HG03039 (cell line): ENCODE measurements at regions not wholly inside any gene's neighbourhood (a gene's known extent, or its start where the extent isn't known, plus 50 kb on each side); places are given as distances from the start of the nearest gene placed in this dataset.
"Not testable (repeated sequence)": the region's sequence is repeated elsewhere in the genome, so short reads cannot be mapped to it uniquely, and the experiment has no call there.

Experiments
- ATAC-seq: cut with Tn5 transposase; IDR thresholded peaks from one replicate; pipeline ENCODE4 v1.9.1; 2021; ENCODE audit warnings: mild to moderate bottlenecking, moderate library complexity; ENCODE audit not compliant: unreplicated experiment

GRCh38 chr14:34381304-34381703 lies 80.7 kb downstream of the SPTSSA start:
- ATAC-seq, result not testable (repeated sequence)

DNA sequence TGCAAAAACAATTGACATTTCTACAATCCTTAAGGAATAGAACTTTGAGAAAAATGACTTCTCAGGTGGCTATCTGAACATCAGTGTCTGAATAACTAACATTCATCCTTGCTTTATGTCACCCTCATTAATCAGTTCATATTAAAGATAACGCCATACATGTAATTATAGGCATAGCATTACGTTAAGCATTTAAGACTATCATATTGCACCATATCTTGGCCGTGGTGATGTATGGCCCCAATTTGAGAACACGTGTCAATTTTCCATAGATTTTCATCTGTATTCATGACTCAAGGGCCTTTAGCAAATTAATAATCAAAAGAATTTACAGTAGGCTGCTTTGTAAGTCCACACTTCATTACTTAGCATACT lies 81.6 kb downstream of the SPTSSA start:
- ATAC-seq, result no peak

- no peak for ATAC-seq
These were observed 82.1 kb downstream of the SPTSSA start for GRCh38 chr14:34379816-34380470.

- no peak for ATAC-seq
These were observed 85.3 kb downstream of the SPTSSA start for GRCh38 chr14:34376649-34377267.

DNA sequence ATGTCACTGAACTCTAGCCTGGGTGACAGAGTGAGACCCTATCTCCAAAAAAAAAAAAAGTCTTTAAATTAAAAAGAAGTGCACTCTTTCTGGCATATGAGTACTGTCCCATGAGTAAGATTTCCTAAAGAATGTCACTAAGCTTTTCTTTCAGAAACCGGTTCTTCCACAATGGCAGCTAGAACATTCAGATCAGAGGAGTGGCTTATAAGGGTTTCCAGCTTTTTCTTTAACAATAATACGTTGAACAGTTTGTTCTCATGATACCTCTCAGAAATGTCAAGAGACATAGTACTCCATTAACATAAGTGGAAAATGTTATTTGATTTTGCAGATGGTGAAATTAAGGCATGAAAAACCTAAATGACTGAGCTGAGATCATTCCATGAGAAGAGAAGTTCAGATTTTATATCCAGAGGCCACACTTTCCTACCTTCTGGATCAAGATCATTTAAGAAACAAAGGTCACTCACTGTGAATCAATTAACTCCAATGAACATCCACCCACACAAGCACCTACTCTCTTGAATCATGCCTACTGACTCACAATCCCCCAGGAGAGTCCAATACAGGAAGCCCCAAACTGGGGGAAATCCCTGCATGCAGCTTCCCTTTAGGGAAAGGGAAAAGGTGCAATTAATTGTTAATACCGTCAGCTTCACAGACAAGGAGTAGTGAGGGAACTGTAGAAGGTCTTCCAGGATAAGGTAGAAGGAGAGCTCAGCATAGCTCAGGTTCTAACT lies 86.9 kb downstream of the SPTSSA start:
- no peak for ATAC-seq

DNA sequence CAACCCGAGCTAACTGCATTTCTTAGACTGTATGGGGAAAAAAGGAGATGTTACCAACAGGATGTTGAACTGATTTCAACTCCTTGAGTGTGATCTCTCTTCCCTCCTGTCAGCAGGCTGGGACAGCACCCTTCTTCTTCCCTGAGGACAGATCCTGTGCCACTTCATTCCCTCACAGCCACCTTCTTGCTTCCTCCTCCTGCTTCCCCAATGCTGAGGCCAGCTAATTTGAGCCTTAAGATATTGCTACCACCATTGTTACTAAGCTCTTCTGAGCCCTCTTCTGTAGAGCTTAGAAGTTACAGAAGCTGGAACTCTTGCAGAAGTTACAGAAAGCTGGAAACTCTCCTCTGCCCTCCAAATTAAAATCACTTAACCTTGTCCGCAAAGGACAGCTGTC lies 88.8 kb downstream of the SPTSSA start:
- ATAC-seq, result no peak

- ATAC-seq, result no peak
These were observed 89.3 kb downstream of the SPTSSA start for GRCh38 chr14:34372786-34373185.

GRCh38 chr14:34369648-34370030 lies 92.4 kb downstream of the SPTSSA start:
- no peak for ATAC-seq

DNA sequence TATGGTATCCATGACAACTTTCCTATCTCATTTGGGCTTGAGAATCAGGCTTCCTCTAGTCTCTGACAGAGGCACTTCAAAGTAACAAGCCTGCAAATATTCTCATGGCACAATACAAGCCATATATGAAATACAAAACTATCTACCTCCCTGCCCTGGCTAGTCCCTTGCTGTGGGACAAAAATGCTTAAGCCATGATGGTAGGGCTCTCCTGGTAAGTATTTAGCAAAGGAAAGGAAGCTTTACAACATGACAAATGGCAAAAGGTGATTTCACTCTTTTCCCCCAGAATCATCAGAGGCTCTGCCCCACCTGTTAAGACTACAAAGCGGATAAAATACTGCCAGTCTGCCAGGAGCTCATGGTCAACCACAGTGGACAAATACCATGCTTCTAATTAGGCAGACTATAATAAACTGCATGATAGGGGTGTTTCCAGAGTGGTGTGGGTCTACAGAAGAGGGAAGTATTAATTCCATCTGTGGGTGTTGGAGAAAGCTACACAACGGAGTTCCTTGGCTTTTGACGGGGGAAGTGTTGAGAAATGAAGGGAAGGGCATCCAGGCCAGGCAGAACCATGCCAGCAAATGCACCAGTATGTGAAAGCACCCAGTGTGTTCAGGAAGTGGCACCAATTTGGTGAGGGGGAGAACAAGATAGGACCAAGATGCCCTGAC lies 92.9 kb downstream of the SPTSSA start:
- ATAC-seq, result no peak

DNA sequence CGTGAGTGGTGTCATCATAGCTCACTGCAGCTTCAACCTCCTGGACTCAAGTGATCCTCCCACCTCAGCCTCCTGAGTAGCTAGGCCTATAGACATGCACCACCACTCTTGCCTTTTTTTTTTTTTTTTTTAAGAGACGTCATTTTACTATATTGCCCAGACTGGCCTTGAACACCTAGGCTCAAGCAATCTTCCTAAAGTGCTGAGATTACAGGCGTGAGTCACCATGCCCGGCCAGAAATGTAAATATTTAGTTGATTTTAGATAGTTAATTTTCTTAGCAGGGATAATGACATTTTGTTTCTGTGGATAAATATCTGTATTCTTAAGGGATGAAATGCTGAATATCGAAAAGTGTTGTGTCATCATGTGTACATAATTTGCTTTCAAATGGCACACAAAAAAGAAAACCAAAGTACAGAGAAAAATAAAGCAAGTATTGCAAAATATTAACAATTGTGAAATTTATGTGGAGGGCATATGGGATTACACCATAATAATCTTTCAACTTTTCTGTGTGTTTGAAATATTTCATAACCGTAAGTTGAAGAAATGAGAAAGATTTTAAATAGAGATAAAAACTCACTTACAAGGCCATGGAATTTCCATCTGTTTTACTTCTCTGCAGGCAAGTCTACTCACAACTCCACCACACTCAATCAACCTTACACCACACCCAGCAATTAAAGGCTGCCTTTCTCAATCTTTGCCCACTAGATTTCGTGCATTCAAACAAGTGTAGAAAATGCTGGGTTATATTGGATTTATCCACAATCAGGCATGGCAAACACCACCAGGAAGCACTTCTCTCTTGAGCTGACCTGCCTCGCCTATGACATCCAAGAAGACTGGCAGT lies 93.7 kb downstream of the SPTSSA start:
- no peak for ATAC-seq

DNA sequence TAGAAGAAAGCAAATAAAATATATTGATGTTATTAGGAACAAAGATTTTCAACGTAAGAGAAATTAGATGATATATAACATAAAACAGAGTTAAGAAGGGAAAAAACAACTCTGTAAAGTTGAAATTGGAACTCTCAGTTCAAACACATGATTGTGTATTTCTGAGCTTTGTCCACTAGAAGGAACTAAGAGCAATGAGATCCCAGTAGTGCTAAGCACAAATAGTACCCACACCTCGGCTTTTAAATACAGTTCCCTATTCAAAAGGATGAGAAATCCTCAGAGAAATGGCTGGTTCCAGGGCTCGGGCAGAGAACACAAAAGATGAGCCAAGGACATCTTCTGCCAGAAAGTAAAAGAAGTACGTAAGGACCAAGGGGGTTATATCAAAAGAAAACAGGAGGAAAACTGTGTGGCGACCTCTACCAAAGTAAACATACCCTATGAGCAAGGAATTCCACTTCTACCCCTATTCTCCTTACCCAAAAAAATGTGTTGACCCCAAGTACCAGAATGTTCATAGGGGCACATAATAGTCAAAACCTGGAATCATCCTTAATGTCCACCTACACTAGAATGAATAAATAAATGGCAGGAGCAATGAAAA lies 96.6 kb downstream of the SPTSSA start:
- no peak for ATAC-seq

DNA sequence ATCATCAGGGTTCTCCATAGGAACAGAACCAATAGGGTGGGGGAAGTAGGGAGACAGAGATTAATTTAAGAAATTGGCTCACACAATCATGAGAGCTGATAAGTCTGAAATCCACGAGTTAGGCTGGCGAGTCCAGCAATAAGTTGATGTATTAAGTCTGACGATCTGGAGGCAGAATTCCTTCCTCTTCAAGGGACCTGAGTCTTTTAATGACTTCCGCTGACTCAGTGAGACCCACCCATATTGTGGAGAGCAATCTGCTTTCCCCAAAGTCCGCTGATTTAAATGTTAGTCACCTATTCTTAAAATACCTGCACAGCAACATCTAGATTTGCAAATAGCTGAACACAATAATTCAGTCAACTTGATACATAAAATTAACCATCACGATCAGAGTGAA lies 97.8 kb downstream of the SPTSSA start:
- no peak for ATAC-seq

GRCh38 chr14:34363733-34364134 lies 98.3 kb downstream of the SPTSSA start:
- no peak for ATAC-seq

GRCh38 chr14:34362641-34363251 lies 99.3 kb downstream of the SPTSSA start:
- no peak for ATAC-seq

GRCh38 chr14:34361504-34362011 lies 100.5 kb downstream of the SPTSSA start:
- no peak for ATAC-seq

GRCh38 chr14:34359420-34360117 lies 102.5 kb downstream of the SPTSSA start:
- ATAC-seq, result no peak

GRCh38 chr14:34356264-34356654 lies 105.8 kb downstream of the SPTSSA start:
- ATAC-seq, result no peak

DNA sequence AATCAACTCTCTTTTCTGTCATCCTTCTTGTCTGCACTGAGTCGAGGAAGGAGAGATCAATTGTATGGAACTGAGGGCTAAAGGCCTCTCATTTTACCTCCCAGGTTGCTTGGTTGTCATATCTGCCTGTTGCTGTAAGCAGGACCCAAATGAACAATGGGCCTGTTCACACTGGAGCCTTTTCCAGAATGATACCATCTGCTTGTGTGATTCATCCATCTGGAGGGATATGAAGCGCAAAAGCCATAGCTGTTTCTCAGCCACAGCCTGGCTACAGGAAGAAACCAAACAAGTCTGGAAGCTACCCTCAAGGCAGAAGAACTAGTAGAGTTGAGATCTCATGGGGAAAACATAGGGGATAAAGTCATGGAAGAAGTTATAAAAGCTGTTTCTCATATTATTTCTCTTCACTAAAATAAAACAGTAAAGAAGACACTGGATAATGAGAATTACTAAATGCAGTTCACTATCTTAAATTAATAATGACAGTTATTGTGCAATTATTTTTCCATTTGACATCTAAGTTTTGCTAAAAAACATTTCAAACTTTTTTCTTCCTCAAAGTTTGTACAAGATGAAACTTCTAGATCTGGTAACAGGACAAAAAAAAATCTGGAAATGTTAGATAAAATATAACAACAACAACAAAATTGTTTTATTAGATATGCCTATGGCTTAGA lies 106.3 kb downstream of the SPTSSA start:
- ATAC-seq, result no peak

- no peak for ATAC-seq
These were observed 107.5 kb downstream of the SPTSSA start for GRCh38 chr14:34354556-34354955.
